Cerebellar cortex (tissue), 1 donor: ENCODE measurements at regions not wholly inside any gene's neighbourhood (a gene's known extent, or its start where the extent isn't known, plus 50 kb on each side); places are given as distances from the start of the nearest gene placed in this dataset.
A peak's percentile ranks its signal among the peaks of the same experiment; 100 is the strongest.

ENCODE experiments used
- DNase-seq: peaks from one replicate; pipeline ENCODE4 v3.0.0-alpha.2; 2015; ENCODE audit warnings: low spot score

DNA sequence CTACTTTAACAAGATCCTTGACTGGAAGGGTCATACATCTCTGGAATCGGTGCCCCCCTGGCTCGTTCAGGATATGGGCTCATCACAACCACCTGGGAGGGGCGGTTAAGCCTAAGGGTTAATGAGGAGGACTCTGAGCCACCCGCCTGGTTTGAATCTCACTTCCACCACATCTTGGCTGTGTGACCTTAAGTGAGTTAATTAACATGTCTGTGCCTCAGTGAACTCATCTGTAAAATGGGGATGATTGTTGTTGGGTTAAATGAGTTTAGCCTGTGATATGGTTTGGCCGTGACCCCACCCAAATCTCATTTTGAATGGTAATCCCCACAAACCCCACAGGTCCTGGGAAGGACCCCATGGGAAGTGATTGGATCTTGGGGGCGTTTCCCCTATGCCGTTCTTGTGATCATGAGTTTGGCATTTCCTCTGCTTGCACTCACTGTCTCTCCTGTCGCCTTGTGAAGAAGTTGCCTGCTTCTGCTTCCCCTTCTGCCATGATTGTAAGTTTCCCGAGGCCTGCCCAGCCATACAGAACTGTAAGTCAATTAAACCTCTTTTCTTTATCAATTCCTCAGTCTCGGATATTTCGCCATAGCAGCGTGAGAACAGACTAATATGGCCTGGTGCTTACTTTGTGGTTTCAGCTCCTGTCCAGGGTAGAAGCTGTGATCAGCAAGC, 214.0 kb upstream of the CIBAR2 start:
- no peak for DNase-seq

DNA sequence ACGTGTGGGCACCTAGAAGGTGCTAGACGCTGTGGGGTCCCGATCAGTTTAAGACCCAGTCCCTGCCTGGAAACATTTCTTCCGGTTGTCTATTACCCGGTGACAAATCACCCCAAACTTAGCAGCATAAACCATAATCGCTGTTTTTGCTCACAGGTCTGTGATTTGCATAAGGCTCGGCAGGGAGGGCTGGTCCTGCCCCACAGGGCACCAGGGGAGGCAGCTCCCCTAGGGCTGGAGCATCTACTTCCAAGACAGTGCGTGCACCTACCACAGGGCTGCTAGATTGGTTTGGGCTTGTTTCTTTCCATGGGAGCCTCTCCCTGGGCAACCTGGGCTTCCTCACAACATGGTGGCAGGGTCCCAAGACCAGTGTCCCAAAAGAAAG, 214.5 kb upstream of the CIBAR2 start:
- no peak for DNase-seq

DNA sequence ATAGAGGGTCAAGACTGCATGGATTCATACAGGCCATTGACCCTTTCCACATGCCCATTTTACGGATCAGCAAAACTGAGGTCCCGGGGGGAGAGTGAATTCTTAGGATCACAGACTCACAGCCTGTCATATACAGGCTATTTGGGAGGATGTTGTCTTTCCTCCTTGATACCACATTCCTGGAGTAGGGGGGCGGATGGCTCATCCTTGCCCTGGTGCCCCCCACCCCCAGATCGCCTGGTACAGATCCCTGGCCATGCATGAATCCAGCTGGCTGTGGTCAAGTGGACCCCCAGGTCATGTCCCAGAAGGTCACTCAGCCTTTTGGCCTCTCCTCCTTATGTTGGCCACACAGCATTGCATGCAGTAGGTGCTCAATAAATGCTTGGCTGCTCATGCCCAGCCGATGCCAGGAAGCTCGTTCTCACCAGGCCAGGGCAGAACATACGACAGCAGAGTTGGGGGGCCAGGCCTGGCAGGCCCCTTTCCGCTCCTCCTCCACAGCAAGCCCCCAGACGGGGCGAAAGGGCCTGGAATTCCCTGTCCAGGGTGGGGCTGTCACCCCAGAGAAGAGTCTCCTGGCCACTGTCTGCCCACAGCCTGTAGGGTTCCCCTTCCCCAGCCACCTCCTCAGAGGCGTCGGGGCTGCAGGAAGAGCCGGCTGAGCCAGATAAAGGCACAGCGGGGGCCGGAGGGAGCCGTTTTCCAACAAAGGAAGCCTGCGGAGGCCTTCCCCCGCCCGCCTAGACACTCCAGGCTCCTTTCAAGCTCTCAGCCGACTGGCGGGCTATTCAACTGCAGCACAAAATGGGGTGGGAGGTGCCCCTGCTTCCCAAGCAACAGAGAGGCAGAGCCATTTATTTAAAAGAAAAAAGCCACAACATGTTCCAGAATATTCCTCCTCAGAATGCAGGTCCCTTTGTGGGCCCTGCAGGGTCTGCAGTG, 215.7 kb upstream of the CIBAR2 start:
- peak; percentile 81 for DNase-seq

DNA sequence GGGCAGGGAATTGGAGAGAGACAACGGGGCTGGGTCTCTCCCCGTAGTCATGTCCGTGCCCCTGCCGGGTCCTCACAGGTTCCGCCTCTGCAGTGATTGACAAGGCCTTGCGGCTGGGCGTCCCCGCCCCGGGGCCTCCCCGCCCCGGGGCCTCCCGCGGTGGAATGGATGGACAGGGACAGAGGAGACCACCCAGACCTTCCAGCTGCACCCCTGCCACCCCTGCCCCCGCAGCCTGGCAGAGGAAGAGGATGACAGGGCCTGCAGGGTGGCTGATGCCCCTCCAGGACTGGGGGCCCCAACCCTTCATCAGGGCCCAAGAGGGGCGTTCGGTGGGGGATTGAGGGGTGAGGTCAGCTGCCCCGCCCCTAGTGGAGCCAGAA, 216.4 kb upstream of the CIBAR2 start:
- DNase-seq: no peak

DNA sequence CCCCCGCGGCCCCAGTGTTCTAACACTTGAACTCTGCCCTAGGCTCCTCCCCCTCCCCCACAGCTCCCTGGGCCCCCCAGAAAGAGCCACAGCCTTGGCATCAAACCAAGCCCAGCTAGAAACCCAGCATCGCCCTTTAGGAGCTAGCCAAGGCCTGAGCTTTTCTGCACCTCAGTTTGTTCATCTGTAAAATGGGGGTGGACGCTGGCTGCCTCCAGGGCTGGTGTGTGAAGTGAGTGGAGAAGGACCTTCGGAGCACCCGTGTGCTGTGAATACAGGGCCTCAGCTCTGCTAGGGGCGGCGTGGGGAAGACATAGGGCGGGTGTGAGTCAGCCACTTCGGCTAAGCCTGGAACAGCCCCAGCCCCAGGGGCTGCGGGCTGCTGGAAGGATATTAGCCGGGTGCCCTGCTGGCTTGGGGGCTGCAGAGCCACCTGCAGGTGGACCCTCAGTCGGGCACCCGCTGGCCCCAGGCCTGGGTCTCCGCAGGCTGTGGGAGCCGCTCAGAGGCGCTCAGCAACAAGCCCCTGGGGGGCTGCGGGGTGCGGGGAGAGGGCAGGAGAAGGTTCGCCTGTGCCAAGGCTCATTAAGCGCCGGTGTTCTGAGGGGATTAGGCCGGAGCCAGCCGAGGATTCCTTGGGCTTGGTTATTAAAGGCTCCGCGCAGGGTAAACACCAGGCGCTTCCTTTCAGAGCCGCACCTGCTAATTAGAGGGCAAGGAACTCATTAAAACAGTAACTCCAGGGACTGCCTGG, 217.0 kb upstream of the CIBAR2 start:
- DNase-seq: peak; percentile 86

DNA sequence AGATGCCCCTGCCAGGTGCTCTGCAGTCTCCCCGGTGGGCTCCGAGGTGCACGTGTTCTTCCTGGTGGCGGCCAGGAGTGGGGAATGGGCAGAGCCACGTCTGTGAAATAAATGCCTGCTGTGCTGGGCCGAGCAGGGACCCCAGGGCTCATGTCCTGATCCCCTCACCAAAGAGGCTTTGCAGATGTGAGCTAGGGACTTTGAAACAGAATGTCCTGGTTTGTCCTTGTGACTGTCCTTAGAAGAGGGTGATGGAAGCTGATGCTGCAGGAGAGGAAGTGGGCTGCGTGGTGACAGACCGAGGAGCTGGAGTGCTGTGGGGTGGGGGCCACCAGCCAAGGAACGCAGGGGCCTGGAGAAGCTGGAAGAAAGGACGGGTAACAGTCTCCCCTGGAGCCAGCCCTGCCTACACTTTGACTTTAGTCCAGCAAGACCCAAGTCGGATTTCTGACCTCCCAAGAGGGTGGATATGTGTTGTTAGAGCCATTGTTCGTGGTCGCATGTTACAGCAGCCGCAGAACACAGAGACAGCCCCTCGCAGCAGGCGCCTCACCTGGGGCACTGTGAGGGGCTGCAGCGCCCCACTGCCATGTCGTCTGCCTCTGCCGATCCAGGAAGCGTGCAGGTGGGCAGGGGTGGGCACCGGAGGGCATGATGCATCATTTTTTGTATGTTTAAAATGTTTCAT, 217.9 kb upstream of the CIBAR2 start:
- DNase-seq: peak; percentile 65

DNA sequence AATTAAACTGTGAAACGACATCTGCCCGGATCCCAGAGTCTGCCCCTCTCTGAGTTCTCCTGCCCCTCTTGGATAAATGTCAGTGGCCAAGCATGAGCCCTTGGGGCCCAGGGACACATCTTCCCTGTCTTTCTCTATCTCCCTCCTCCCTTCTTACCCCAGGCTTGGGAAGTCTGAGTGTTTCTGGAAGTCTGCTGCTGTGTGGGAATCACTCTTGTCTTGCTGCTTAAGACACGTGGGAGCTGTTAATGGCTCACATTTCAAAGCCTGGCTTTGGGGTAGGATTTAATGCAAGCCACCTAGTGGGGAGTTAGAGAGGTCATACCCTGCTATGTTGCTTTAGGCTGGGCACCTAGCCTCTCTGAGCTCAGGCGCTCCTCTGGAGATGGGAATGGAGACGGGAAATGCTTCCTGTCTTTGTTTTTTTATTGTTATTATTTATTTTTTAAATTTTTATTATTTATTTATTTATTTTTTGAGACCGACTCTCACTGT, 218.5 kb upstream of the CIBAR2 start:
- peak; percentile 90 for DNase-seq

DNA sequence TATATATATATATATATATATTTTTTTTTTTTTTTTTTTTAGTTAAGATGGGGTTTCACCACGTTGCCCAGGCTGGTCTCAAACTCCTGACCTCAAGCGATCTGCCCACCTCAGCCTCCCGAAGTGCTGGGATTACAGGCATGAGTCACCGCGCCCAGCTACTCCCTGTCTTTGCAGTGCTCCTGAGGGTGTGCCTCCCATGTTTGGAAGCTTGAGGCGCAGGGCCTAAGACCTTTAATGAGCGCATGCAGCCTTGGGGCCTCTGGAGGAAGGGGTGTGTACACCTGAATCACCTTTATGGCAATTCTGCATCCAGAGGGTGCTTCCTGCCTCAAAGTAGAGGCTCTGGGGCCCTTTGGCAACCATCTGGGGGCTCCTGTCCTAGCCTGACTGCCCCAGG, 219.4 kb upstream of the CIBAR2 start:
- no peak for DNase-seq

DNA sequence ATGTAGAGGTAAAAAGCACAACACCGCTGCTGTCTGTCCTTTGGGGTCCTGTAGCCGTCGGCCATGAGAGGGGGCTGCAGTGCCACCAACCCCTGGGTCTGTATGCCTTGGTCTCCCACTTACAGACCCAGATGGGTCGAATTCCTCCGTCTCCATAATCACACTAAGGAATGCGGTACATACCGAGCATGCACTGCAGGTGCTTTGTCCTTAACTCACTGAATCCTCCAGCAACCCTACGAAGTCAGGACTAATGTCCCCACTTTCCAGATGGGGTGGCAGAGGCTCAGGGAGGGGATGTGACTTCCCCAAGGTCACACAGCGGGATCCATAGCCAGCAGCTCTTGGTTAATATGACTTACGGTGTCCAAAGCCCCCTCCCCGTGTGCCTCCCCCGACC, 219.9 kb upstream of the CIBAR2 start:
- no peak for DNase-seq

DNA sequence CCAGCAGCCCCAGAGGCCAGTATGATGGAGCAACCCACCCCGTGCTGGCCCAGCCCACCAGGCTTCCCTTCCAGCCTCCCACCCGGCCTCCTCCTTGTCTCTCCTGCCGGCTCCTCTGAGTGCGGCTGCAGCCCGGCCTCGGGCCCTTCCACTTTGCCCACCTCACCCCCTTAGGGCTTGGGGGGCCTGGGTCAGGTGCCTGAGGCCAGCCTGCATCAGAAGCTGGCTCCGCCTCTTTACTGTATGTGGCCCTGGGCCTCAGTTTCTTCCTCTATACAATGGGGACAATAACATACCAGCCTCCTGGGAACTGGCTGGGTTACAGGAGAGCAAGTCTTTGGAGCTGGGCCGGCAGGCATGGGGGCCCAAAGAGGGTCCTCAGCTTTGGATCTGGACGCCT, 221.1 kb upstream of the CIBAR2 start:
- DNase-seq: no peak

DNA sequence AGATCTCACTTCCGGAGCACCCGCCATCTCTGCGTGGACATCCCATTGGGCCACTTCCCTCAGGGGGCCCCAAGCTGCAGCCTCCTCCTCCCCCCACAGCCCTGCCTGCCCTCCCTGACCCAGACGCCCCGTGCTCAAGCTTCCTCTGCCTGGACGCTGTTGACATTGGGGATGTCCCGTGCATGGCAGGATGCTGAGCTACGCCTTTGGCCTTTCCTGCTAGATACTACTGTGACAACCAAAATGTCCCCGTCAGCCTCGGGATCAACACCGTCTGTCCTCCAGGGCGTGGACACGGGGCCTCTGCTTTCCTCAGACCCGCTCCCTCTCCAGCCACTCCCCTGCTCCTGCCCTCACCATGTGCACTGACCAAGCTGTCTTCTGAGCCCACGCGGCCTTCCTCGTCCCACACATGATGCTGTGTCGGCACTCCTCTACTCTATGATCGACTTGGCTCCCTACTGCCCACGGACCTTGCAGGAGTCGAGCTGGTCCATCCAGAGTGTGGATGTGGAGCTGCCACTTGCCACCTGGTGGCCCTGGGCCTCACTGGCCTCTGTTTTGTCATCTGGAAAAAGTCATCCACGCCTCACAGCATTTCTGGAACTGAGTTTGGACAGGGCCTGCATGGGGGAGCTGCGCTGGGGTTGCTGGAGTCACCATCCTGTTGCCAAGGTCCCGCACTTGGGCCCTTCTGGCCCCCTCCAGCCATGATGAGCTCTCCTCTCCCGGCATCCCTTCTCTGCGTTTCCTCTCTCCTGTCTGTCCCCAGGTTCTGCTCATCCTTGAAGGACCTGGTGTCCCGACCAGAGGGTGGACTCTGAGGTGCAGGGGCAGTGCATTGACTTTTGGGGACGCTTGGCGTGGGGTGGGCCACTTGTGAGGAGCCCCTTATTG, 221.7 kb upstream of the CIBAR2 start:
- no peak for DNase-seq

DNA sequence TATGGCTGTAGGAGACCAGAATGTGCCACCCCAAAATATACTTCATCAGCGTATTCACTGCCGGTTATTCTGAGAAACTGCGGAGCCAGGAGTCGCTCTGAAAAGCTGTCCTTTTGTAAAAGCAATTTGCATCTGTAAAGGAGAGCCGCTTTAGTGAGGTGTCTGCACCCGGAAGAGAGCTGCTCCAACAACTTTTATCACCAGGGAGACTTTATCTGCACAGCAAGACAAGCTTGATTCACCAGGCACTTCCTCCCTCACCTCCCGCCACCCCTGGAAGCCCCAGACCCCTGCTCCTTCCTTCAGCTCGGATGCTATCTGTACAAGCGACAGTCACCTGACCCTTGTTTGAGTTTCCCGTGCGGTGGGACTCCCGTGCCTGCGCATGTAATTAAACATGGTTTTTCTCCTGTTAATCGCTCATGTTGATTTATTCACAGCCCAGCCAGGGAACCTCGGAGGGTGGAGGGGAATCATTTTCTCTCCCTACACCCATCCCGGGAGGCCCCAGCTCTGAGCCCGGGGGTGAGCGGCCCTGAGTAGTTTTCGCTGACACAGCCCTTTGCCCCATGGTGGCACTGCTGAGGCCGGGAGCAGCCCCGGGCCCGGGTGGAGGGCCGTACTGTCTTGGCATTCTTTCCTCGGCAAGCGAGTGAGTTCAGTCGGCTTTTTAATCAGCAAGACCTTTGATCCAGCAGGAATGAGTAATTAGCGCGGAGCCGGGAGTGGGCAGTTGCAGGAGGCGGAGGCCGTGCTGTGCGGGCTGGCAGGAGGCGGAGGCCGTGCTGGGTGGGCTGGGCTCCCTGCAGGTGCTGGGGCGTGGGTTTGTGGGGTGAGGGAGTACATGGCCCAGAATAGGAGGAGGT, 222.7 kb upstream of the CIBAR2 start:
- DNase-seq: no peak

DNA sequence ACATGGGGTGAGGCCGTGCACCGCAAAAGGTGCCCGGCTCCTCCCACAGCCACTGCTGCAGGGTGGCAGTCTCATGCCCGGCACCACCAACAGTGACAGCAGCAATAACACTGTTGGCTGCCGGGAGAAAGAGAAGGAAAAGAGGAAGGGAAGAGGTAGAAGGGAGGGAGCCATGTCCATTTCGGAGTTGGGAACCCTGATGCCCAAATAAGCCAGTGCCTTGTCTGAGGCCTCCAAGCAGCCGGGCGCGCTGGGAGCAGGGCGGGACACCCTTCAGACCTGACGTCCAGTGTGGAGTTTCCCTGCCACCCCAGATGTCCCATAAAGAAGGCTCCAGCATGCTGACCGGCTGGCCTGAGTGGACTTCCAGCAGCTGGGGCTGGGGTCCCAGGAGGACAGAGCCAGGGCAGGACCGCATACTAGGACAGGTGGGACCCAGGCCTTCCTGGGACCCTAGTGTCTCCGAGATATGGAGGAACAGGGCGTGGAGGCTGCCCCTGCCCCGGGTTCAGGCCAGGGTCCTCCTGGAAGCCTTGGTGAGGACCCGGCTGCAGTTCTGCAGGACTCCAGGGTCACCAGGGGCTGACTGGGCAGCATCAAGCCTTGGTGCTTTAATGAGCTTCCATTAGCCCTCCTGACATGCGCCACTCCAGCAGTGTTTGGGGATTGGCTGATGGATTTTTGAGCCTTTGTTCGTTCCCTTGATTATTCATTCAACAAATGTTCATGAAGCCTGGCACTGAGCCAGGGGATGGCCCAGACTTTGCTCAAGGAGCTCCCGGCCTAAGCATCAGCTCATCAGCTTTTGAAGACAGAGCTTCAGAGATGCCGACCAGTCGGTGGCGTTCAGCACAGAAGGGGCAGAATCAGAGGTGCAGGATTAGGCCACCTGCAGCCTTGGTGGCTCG, 223.6 kb upstream of the CIBAR2 start:
- DNase-seq: no peak

DNA sequence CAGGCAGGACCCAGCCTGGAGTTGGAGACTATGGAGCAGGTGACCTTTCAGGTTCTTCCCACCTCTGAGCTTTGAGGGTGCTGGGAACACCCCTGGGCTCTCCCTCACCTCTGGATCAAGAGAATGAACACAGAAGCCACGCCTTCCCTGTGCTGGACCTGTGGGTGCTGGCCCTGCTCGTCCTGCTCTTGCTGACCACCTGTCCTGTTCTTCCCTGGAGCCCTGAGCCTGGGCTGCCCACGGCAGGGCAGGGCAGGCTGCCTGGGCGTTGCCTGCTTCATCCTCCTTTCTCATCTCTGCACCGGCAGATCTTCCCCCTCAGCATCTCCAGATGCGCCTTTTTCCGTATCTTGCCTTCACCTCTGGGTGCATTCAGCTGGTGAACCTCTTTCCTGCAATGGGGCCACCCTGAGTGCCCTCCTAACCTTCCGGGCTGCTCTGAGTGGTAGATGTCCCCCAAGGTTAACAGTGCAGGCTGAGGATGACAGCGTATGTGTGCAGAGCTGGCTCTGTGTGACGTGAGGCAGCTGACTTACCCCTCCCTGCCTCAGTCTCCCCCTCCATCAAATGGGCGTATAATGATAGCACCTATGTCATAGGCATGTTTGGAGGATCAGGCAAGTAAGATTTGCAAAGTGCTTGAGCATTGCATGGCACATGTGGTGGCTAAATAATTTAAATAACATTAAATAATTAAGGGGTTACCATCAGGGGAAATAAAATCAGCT, 225.8 kb upstream of the CIBAR2 start:
- DNase-seq: no peak

DNA sequence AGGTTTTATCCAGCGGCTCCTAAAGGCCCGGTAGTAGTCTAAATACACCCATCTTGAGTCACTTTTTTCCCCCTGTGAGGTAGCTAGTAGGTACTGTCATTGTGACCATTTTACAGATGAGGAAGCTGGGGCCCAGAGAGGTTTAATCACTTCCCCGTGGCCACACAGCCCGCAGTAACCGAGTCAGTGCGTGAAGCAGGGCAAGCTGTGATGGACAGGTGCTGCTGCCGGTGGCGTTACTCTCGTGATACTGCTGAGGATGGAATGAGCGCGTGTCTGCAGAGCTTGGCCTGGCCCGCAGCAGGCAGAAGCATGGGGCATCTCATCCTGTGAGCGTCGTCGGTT, 226.3 kb upstream of the CIBAR2 start:
- no peak for DNase-seq

DNA sequence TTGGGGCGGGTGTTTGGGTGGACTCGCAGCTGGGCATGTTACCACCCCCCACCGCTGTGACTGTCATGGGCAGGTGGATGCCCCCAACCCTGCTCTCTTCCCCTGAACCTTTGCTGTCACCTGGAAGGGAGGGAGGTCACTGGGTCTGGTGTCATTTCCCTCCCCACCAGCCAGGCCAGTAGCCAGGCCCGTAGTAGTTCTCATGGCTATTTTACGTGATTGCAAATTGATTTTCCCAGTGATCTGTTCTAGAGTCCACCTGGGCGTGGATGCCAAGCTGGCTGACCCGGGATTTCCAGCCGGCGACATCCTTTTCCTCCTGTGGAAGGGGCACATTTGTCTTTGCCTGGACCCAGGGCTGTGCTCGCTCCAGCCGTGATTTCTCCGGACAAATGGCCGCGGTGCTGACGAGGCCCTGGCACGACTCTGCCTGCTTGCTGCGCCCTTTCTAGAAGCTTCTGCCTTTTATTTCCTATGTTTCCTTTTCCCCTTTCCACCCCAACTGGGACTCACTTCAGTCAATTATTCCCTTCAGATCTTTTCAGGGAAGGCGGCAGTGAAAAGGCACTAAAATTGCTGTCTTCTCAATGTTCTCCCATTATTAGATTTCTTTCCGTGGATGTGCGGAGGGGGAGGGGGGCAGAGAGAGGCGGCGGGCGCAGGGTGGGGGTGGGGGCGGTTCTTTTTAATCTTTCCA, 226.9 kb upstream of the CIBAR2 start:
- no peak for DNase-seq

DNA sequence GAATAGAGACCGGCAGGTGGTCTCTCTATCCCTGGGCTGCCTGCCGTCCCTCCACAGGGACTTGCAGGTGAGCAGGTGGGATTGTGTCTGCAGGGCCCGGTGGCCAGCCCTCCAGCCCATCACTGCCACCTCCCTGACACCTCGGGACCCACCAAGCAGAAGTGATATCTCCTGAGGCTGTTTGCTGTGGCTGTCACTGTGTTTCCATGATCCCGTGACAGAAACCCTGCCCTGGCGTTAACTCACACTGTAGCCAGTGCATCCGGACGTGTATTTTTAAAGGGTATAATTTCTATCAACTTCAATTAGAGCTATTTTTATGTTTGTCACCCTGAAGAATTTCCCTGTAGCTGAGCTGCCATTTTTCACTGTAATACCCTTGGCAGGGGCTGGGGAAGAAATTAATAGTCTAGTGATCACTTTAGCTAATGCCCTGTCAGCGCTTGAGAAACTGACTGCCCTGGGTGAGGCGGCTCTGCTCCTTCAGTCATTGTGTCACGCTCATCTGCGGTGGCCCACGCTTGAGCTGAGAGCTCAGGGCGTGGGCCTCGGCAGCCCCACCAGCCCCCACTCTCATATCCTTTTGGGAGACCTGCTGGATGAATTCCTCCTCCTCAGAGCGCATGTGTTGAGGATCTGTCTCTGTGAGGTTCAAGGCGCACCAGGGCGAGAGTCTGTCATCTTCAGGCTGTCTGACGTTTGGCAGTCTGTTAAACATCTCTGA, 229.9 kb upstream of the CIBAR2 start:
- no peak for DNase-seq
